A549 (cell line): ENCODE measurements at regions not wholly inside any gene's neighbourhood (a gene's known extent, or its start where the extent isn't known, plus 50 kb on each side); places are given as distances from the start of the nearest gene placed in this dataset.

Experiments
- CHD2 ChIP-seq: fragments of 150-350 bp; IDR thresholded peaks from 2 replicates; pipeline ENCODE4 v1.6.1; 2014; ENCODE audit warnings: low read length; ENCODE audit not compliant: partially characterized antibody
- MAFK ChIP-seq: fragments of 450-650 bp; IDR thresholded peaks from 2 replicates; pipeline ENCODE4 v1.6.1; 2014; ENCODE audit not compliant: partially characterized antibody
- RCOR1 ChIP-seq: fragments of 150-350 bp; IDR thresholded peaks from 2 replicates; pipeline ENCODE4 v1.6.1; 2014; ENCODE audit warnings: antibody characterized with exemption, low read length, low read depth
- RFX5 ChIP-seq: fragments of 450-650 bp; IDR thresholded peaks from 2 replicates; pipeline ENCODE4 v1.7.1; 2014; ENCODE audit warnings: antibody characterized with exemption, mild to moderate bottlenecking, moderate library complexity
- TF ChIP-seq, protein P1 (sequence below): fragments of >200 bp; sonication (Bioruptor Twin); formaldehyde crosslinking; IDR thresholded peaks from 3 replicates; pipeline ENCODE4 v1.5.1; 2016
- TF ChIP-seq, protein P2 (sequence below): fragments of 150-350 bp; IDR thresholded peaks from 2 replicates; pipeline ENCODE4 v1.6.1; 2014; ENCODE audit warnings: low read depth, mild to moderate bottlenecking, low read length

DNA sequence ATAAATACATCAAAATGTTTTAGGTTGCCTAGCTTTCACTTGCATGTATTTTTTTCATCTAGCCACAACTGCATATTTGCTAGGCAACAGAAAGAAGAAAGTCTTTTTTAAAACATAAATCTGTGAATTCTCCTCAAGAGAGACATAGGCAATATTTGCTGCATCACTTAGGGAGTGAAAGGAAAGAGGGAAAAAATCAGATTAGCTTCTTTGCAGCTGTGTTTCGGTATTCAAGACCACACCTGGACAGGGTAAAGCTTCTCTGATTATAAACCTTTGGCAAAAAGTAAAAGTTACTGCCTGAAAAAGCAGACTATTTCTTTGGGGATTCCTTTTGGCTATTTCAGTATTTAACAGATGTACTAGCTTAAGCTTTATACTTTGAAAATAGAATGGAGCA lies 280.9 kb upstream of the ZSWIM2 start:
- TF ChIP-seq RCOR1, result no peak
- TF ChIP-seq, protein P1, sequence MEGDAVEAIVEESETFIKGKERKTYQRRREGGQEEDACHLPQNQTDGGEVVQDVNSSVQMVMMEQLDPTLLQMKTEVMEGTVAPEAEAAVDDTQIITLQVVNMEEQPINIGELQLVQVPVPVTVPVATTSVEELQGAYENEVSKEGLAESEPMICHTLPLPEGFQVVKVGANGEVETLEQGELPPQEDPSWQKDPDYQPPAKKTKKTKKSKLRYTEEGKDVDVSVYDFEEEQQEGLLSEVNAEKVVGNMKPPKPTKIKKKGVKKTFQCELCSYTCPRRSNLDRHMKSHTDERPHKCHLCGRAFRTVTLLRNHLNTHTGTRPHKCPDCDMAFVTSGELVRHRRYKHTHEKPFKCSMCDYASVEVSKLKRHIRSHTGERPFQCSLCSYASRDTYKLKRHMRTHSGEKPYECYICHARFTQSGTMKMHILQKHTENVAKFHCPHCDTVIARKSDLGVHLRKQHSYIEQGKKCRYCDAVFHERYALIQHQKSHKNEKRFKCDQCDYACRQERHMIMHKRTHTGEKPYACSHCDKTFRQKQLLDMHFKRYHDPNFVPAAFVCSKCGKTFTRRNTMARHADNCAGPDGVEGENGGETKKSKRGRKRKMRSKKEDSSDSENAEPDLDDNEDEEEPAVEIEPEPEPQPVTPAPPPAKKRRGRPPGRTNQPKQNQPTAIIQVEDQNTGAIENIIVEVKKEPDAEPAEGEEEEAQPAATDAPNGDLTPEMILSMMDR, result no peak
- TF ChIP-seq, protein P2, sequence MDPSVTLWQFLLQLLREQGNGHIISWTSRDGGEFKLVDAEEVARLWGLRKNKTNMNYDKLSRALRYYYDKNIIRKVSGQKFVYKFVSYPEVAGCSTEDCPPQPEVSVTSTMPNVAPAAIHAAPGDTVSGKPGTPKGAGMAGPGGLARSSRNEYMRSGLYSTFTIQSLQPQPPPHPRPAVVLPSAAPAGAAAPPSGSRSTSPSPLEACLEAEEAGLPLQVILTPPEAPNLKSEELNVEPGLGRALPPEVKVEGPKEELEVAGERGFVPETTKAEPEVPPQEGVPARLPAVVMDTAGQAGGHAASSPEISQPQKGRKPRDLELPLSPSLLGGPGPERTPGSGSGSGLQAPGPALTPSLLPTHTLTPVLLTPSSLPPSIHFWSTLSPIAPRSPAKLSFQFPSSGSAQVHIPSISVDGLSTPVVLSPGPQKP, result no peak
- no peak for TF ChIP-seq MAFK
- TF ChIP-seq CHD2, result no peak
- TF ChIP-seq RFX5, result no peak
